DMS53 treated with DMSO at 0.1 percent for 48 hours (cell line): ENCODE measurements at regions not wholly inside any gene's neighbourhood (a gene's known extent, or its start where the extent isn't known, plus 50 kb on each side); places are given as distances from the start of the nearest gene placed in this dataset.

ENCODE experiments used
- DNase-seq: peaks from one replicate; lab custom pipeline; 2025; ENCODE audit not compliant: unreplicated experiment; lab: John Stamatoyannopoulos, UW

GRCh38 chr5:68429510-68429909 lies 214.0 kb downstream of the PIK3R1 start:
- no peak for DNase-seq

DNA sequence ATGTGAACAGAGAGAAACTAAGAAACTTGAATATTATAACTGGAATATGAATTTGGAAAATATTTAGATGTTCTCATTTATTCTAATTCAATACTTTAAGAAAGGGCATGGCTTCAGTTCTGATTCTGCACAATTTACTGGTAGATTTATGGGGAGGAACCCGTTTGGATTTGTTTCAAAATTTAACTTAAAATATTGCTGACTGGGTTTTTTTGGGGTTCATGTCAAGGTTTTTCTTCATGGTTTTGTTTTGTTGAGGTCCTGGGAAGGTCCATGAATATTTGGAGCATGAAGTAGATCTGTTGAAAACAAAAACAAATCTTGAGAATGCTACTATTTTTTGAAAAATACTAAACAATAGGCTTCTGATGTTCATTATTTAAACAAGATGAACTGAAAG lies 214.7 kb downstream of the PIK3R1 start:
- no peak for DNase-seq

- DNase-seq = no peak
These were observed 215.6 kb downstream of the PIK3R1 start for GRCh38 chr5:68431186-68431585.

DNA sequence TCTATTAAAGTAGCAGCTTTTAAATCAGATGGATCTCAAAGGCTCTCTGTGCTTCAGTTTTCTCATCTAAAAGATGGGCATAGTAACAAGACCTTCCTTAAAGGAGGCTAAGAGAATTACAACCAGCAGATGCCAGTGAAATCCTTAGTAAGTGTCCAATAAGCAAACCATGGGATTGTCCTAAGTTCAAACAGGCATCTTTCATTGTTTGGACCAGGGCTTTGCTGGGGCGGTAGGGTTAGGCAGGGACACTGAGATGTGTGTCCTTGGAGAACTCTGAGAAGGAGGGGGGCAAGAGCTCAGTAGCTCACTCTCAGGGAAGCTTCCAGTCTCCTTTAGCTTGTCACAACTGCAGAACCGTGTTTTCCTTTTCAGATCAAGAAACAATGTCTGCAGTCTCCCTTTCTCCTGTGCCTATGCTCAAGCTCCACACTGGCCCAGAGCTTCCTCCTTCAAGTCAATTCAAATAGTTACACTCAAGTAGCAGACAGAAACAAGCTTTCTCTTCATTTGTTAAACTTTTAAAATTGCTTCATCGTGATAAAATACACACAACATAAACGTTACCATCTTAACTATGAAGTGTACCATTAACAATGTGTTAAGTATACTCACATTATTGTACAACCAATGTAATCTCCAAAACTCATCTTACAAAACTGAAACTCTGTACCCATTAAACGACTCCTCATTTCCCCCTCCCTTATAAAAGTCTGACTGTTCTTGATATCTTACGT lies 216.2 kb downstream of the PIK3R1 start:
- DNase-seq = no peak

DNA sequence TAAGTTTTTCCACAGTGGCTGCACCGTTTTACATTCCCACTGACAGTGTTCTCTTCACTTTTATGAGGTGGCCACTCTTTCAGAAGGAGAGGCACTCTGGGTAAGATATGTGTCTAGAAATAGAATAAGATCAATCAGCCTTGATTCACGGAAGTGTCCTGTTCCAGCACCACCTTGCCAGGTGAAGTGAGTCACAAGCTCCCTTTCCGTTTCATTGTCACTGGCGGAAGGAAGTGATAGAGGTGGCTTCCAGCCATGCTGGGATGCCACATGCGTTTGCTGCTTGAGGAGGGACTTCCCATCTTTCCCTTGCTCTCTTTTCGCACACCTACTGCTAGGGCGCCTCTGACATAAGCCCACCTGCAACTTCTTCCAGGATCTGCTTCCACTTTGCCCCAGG lies 217.1 kb downstream of the PIK3R1 start:
- DNase-seq = no peak

DNA sequence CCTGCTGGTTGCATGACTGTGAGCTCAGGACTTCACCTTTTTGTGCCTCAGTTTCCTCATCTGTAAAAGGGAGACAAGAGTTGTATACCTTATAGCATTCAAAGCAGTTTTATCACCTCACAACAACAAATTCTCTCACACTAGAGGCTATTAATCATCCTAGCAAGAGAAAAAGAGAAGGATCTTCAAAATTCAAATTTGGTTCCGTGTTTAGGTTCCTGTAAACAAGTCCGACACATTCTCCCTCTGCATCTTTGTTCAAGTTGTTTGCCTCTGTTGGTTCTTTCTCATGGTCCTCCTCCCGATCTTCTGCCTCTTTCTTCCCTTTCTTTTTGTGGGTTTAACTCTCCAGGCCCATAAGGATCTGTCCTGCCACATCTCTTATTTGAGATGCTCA lies 218.0 kb downstream of the PIK3R1 start:
- no peak for DNase-seq

DNA sequence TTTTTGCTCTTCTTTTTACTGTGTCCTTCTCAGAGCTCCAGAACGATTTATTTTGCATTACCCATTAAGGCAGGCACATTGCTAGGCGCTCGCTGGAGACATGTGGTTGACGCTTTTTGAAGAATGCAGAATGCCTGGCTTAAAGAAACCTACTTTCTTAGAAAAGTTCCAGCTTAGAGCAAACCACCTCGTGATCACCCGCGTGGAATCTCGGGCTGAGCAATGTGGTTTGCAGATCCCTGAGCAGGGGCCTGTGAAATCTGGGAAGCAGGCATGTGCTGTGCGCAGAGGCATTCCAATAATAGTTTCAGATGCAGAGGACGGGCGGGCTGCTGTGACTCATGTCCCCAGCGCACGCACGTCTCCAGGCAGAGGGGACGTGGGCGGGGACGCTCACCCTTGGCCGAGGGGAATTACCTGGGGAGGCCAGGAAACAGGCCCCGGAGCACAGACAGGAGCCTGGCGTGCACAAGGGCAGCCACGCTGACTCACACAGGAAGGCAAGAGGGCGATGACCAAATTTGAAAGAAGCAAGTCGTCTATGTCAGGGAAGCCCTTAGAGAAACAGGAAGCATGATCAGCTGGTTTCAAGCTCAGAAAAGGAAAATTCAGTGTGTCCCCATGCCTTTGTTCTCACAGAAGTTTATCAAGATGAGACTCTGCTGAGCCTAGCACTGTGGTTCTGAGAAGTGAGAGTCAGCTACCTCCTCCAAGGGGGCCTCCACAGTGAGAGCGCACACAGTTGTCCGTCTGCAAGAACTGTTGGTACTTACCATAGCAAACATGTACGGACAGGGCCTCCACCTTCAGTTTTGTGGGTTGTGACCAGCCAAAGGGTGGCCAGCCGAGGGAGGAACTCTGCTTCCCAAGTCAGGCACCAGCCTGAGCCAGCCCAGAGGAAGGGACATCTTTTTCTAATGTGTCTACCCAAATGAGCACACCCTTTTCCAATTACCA lies 218.6 kb downstream of the PIK3R1 start:
- DNase-seq = peak; percentile 75

DNA sequence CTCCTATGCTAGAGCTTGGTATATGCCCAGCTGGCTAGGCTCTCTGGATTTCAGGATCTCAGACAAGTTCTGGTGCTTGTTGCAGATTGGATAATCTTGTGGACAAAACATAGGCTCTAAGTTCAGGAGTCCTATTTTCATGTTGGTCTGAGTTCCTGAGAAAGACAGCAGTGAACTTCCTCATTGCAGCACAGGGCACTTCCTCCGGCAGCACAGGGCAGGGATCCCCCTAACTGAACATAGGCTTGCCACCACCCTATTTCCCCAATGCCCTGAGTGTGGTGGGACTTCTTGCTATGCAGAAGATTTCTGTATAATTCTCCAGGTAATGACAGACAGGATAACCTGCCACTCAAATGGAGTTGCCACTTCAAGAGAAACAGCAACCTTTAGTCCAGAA lies 220.1 kb downstream of the PIK3R1 start:
- no peak for DNase-seq

DNA sequence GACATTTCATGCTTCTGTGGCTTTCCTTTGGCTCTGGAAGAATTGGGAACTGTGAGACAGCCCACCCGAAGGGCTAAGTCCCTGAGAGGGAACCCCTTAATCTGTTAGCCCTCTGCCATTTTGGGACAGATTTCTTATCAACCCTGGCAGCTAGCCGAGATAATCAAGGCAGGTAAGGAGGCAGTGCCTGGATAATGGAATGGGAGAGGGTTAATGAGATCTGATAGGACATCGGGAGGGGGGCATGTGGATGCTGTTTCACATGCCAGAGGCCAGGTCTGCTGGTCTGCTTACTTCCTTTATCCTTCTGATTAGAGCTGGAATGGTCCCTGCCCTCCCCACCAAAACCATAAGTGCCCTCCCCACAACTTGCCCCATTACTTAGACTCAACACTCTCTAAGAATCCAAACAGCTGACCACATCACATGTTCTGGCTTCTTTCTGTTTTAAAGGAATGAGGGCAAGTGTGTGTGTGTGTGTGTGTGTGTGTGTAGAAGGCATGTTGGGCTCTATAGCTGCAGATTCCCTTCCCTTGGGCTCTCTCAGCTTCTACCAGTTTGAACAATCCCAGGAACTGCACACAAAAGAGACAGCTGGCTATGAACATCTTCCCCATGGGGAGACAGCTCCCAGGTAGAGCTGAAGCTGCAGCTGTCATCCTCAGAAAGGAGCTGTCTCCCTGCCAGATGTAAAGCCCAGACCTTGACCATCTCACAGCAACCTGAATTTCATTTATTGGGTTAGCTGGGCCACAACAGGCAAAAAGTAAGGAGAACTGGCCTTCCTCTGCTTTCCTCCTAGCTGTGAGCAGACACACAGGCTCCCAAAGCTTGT lies 221.3 kb downstream of the PIK3R1 start:
- DNase-seq = no peak

GRCh38 chr5:68438876-68439275 lies 223.3 kb downstream of the PIK3R1 start:
- DNase-seq = no peak

GRCh38 chr5:68440245-68440644 lies 224.7 kb downstream of the PIK3R1 start:
- DNase-seq = no peak

GRCh38 chr5:68440651-68441050 lies 225.1 kb downstream of the PIK3R1 start:
- no peak for DNase-seq

DNA sequence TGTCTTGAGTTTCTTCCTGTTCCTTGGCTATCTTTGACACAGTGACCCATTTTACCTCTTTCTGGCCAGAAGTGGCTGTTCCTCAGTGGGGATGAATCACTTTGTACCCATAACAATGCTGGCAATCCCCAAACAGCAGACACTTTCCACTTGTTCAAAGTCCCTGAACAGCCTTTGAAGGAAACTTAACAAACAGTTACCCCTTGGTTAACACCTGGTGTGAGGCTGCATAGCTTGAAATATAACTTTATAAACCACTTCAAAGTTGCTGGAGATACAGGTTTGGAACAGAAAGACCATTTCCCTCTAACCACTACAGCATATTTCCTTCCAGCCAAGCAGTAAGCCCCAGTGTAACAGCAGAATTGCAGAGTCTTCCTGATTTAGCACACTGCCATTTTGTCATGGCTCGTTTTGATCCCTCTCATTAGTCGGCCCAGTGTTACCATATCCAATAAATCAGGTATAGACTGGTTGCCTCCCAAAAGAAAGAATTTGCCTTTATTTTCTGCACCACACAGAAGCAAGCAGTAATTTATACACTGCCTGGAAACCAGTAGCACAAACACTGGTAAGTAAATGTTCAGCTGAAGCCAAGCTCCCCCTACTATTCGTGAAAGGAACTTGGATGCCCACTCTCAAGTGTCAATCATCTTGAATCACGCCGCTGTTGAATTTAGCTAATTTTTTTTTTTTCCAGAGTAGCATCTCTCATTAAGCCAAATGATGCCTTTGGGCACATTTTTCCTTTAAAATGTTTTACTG lies 225.9 kb downstream of the PIK3R1 start:
- DNase-seq = no peak

DNA sequence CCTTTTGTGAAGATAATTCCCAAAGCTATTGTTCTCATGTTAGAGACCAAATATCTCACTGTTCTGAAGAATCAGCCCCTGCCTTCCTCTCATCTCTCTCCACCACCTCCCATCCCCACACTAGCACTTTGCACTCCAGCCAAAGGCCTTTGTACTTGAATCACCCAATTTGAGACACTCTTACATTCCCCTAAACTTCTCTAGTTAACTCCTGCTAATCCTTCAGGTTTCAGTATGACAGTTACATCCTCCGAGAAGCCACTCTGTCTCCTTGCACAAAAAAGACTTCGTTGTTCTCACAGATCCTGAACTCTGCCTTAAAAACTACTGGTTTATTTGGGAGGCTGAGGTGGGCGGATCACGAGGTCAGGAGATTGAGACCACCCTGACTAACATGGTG lies 227.5 kb downstream of the PIK3R1 start:
- DNase-seq = no peak

DNA sequence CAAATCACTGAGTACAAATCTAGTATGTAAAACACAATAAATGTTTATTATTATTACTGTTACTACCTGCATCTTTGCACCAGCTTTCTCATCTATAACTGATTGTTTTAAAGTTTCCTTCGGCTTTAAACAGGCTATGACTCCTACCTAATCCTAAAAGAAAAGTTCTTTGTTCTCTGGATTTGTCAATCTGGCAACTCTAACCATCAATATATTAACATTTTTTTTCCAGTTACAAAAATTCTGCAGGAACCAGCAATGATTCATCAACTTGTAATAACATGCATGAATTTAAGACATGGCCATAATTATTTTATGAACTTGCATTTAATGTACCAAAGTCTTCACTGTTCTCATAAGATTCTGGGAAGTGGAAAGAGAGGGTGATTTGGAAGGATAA lies 228.5 kb downstream of the PIK3R1 start:
- no peak for DNase-seq

DNA sequence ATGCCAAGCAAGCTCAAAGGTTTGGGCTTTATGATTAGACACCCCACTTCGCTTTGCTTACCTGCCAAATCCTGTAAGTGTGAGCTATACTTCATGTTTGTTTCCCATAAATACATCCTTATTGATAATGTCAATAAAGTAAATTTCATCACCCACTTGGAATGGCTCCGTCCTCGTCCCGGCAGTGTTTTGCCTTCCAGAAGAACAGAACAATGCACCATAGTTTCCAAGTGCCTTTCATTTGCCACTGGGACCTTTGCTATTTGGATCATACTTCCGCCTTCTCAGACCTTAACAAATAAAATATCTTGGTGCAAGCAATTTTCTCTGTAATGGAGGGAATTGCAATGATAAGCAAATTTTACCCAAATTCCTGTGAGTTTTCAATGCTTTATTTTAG lies 229.3 kb downstream of the PIK3R1 start:
- DNase-seq = no peak

DNA sequence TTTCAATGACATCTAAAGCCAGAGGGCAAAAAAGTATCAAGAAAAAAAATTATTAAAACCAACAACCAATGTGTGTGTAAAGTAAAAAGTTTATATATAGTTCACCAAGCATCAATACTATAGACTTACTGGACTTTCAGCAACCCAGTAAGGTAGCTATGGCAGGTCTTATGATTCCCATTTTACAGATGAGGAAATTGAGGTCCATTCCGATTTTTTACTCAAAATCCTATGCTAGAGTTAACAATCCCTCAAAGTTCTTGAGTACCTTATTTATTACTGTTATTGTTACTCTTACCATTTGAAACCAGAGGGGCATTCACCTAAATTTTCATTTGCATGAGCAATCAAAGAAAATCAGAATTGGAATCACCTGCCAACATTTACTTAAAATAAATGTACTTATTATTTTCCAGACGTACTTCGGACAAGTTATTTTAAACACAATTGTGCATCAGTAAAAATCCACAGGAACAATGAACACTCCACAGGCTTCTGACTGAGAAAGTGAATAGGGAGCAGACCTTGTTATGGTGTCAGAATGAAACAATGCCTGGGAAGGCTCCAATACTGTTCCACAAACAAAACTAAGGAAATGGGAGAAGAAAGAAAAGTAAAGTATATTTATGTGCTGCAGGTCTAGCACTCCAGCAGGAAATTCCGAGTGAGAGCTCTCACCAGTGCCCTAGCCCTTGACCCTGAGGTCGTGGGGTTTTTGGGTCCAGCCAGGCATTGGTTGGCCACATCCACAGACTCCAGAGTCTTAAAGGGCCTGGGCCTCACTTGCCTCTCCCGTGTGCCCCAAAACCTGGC lies 229.9 kb downstream of the PIK3R1 start:
- no peak for DNase-seq

GRCh38 chr5:68446070-68446357 lies 230.5 kb downstream of the PIK3R1 start:
- DNase-seq = no peak

GRCh38 chr5:68446487-68446894 lies 230.9 kb downstream of the PIK3R1 start:
- DNase-seq = no peak
